H9 (cell line): ENCODE measurements at regions not wholly inside any gene's neighbourhood (a gene's known extent, or its start where the extent isn't known, plus 50 kb on each side); places are given as distances from the start of the nearest gene placed in this dataset.

ENCODE experiments used
- DNase-seq: peaks from one replicate; pipeline ENCODE4 v3.0.0-alpha.2; 2017
- H2AFZ ChIP-seq: one replicate; pipeline ENCODE4 v1.6.1; 2013; ENCODE audit warnings: mild to moderate bottlenecking, low read length, control low read depth, moderate library complexity
- H2AK5ac ChIP-seq: 2 replicates; pipeline ENCODE4 v1.6.1; 2013; ENCODE audit warnings: low read length, control low read depth, mixed read lengths; ENCODE audit not compliant: insufficient read length
- H2BK120ac ChIP-seq: one replicate; pipeline ENCODE4 v1.6.1; 2013; ENCODE audit warnings: low read depth, mild to moderate bottlenecking, low read length, control low read depth, inconsistent platforms; ENCODE audit not compliant: poor library complexity, severe bottlenecking
- H2BK12ac ChIP-seq: 2 replicates; pipeline ENCODE4 v1.6.1; 2013; ENCODE audit warnings: low read length, control low read depth, mixed read lengths, low read depth; ENCODE audit not compliant: insufficient read length
- H2BK15ac ChIP-seq: 2 replicates; pipeline ENCODE4 v1.6.1; 2013; ENCODE audit warnings: low read depth, low read length, control low read depth
- H2BK20ac ChIP-seq: one replicate; pipeline ENCODE4 v1.6.1; 2013; ENCODE audit warnings: low read depth, mild to moderate bottlenecking, low read length, control low read depth, inconsistent platforms; ENCODE audit not compliant: poor library complexity, severe bottlenecking
- H2BK5ac ChIP-seq: 2 replicates; pipeline ENCODE4 v1.6.1; 2013; ENCODE audit warnings: low read length, control low read depth, mixed read lengths; ENCODE audit not compliant: insufficient read length
- H3K14ac ChIP-seq: 2 replicates; pipeline ENCODE4 v1.6.1; 2013; ENCODE audit warnings: low read length, control low read depth; ENCODE audit not compliant: insufficient read depth
- H3K18ac ChIP-seq: 2 replicates; pipeline ENCODE4 v1.6.1; 2013; ENCODE audit warnings: low read depth, mild to moderate bottlenecking, mixed read lengths, low read length, control low read depth; ENCODE audit not compliant: insufficient read length
- H3K23ac ChIP-seq: 2 replicates; pipeline ENCODE4 v1.6.1; 2013; ENCODE audit warnings: low read length, control low read depth, mixed read lengths, low read depth; ENCODE audit not compliant: insufficient read length
- H3K23me2 ChIP-seq: 2 replicates; pipeline ENCODE4 v1.6.1; 2013; ENCODE audit warnings: low read depth, mild to moderate bottlenecking, mixed read lengths, low read length, control low read depth; ENCODE audit not compliant: insufficient read length, poor library complexity, severe bottlenecking
- H3K27ac ChIP-seq: 2 replicates; pipeline ENCODE4 v1.5.1; 2013; ENCODE audit warnings: low read length, control low read depth, mixed read lengths, low read depth; ENCODE audit not compliant: insufficient read length
- H3K27me3 ChIP-seq: 2 replicates; pipeline ENCODE4 v1.6.1; 2013; ENCODE audit warnings: low read length, control low read depth, inconsistent platforms; ENCODE audit not compliant: insufficient read depth
- H3K4ac ChIP-seq: 2 replicates; pipeline ENCODE4 v1.6.1; 2013; ENCODE audit warnings: low read depth, mild to moderate bottlenecking, control low read depth, inconsistent platforms, low read length, moderate library complexity
- H3K4me1 ChIP-seq: 2 replicates; pipeline ENCODE4 v1.6.1; 2013; ENCODE audit warnings: low read length, control low read depth, inconsistent platforms; ENCODE audit not compliant: insufficient read depth
- H3K4me2 ChIP-seq: 2 replicates; pipeline ENCODE4 v1.6.1; 2013; ENCODE audit warnings: low read length, control low read depth, mixed read lengths; ENCODE audit not compliant: insufficient read length, insufficient read depth
- H3K56ac ChIP-seq: 2 replicates; pipeline ENCODE4 v1.6.1; 2013; ENCODE audit warnings: low read depth, mild to moderate bottlenecking, mixed read lengths, low read length, control low read depth; ENCODE audit not compliant: insufficient read length
- H3K79me1 ChIP-seq: 2 replicates; pipeline ENCODE4 v1.6.1; 2013; ENCODE audit warnings: low read depth, mild to moderate bottlenecking, moderate library complexity, low read length, control low read depth, inconsistent platforms; ENCODE audit not compliant: insufficient read depth, poor library complexity, severe bottlenecking
- H3K79me2 ChIP-seq: 2 replicates; pipeline ENCODE4 v1.6.1; 2013; ENCODE audit warnings: low read length, control low read depth, inconsistent platforms; ENCODE audit not compliant: insufficient read depth
- H3K9ac ChIP-seq: 2 replicates; pipeline ENCODE4 v1.6.1; 2013; ENCODE audit warnings: low read length, control low read depth, mixed read lengths; ENCODE audit not compliant: insufficient read length; ENCODE audit errors: extremely low read depth
- H3K9me3 ChIP-seq: one replicate; pipeline ENCODE4 v1.6.1; 2013; ENCODE audit warnings: low read depth, low read length, inconsistent platforms; ENCODE audit not compliant: control insufficient read depth
- H3T11ph ChIP-seq: one replicate; pipeline ENCODE4 v1.6.1; 2013; ENCODE audit warnings: mild to moderate bottlenecking, low read length, control low read depth, inconsistent platforms
- H4K20me1 ChIP-seq: one replicate; pipeline ENCODE4 v1.6.1; 2013; ENCODE audit not compliant: control insufficient read depth, insufficient read length, insufficient read depth
- H4K5ac ChIP-seq: 2 replicates; pipeline ENCODE4 v1.6.1; 2013; ENCODE audit warnings: low read depth, mild to moderate bottlenecking, mixed read lengths, low read length, control low read depth; ENCODE audit not compliant: insufficient read length
- H4K8ac ChIP-seq: replicated peaks from 2 replicates; pipeline ENCODE4 v1.6.1; 2013; ENCODE audit warnings: low read length, control low read depth, mixed read lengths, low read depth; ENCODE audit not compliant: insufficient read length
- H4K91ac ChIP-seq: 2 replicates; pipeline ENCODE4 v1.6.1; 2013; ENCODE audit warnings: low read depth, mild to moderate bottlenecking, moderate library complexity, mixed read lengths, low read length, control low read depth; ENCODE audit not compliant: insufficient read length
- H3K27ac Mint-ChIP-seq, 3 experiments: 2 replicates in 2 of 3; 3 replicates in 1 of 3; pipeline ENCODE4 v1.8.0; 2020 to 2021; ENCODE audit warnings: mixed read lengths in 3 of 3, mild to moderate bottlenecking in 1 of 3, moderate library complexity in 1 of 3
- H3K27me3 Mint-ChIP-seq: 2 replicates; pipeline ENCODE4 v1.8.0; 2021; ENCODE audit warnings: low read depth, mild to moderate bottlenecking, moderate library complexity, mixed read lengths
- H3K36me3 Mint-ChIP-seq, 3 experiments: 2 replicates in 2 of 3; 3 replicates in 1 of 3; pipeline ENCODE4 v1.8.0; 2020 to 2021; ENCODE audit warnings: low read depth in 3 of 3, mixed read lengths in 3 of 3; ENCODE audit not compliant: insufficient read depth in 1 of 3
- H3K4me1 Mint-ChIP-seq, 2 experiments: 2 replicates each; pipeline ENCODE4 v1.8.0; 2020; ENCODE audit warnings: mixed read lengths in 2 of 2
- H3K4me3 Mint-ChIP-seq, 2 experiments: 2 replicates in 1 of 2; 3 replicates in 1 of 2; pipeline ENCODE4 v1.8.0; 2020 to 2021; ENCODE audit warnings: mild to moderate bottlenecking in 2 of 2, mixed read lengths in 2 of 2, moderate library complexity in 1 of 2
- H3K9me3 Mint-ChIP-seq, 2 experiments: 2 replicates in 1 of 2; 3 replicates in 1 of 2; pipeline ENCODE4 v1.8.0; 2020; ENCODE audit warnings: mild to moderate bottlenecking in 2 of 2, mixed read lengths in 2 of 2, moderate library complexity in 1 of 2
- WGBS: extraction: QIAGEN DNeasy Blood & Tissue Kit; methylation state at CpG from one replicate; pipeline ENCODE4 v1.1.7; 2013; ENCODE audit warnings: missing lambda C conversion rate, low lambda C conversion rate, mixed read lengths; ENCODE audit not compliant: insufficient read length; ENCODE audit errors: extremely low coverage; 5-methylcytosine and 5-hydroxymethylcytosine counted together
- TF ChIP-seq, protein P1 (sequence below): fragments of 200-600 bp; sonication (generic); conservative IDR thresholded peaks from 3 replicates; pipeline ENCODE4 v1.8.0; 2021; ENCODE audit warnings: antibody characterized with exemption, mild to moderate bottlenecking

DNA sequence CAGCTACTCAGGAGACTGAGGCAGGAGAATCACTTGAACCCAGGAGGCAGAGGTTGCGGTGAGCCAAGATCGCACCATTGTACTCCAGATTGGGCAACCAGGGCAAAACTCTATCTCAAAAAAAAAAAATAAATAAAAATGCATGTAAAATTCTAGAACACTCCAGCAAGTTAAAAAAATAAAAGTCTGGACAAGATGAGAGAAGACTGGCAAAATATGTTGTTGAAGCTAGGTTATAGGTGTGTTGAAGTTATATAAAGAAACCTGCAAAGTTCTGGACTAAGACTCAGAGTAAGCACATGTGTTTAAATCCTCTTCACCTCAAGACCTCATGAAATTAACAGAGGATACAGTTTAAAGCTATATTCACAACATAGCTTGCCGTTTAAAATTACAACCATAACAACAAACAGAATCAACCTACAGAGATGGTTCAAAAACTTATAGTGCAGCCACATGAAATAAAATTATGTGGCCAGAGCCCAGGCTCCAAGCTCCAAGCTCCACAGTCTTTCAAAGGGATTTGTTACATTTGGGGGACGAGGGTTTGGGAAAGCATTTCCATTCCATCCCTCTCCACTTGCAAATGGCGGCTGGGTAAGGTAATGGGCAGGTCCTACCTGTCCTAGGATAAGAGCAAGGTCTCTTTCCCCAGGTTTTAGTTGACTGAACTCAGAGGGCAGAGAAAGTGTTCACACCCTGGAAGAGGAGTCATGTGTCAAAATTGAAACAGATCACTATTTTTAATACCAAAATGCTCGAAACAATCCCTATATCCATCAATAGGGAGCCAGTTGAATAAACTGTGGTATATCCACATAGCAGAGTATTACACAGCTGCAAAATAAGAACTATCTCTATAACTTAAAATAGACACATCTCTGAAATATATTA, 59.9 kb upstream of the MYCN start:
- no peaks in the 10 kb centered on the region for H3K27me3 Mint-ChIP-seq
- H3T11ph ChIP-seq: no peak overlapping the region
- H3K4ac ChIP-seq: no peak overlapping the region
- TF ChIP-seq, protein P1, sequence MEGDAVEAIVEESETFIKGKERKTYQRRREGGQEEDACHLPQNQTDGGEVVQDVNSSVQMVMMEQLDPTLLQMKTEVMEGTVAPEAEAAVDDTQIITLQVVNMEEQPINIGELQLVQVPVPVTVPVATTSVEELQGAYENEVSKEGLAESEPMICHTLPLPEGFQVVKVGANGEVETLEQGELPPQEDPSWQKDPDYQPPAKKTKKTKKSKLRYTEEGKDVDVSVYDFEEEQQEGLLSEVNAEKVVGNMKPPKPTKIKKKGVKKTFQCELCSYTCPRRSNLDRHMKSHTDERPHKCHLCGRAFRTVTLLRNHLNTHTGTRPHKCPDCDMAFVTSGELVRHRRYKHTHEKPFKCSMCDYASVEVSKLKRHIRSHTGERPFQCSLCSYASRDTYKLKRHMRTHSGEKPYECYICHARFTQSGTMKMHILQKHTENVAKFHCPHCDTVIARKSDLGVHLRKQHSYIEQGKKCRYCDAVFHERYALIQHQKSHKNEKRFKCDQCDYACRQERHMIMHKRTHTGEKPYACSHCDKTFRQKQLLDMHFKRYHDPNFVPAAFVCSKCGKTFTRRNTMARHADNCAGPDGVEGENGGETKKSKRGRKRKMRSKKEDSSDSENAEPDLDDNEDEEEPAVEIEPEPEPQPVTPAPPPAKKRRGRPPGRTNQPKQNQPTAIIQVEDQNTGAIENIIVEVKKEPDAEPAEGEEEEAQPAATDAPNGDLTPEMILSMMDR: no peak
- no peak overlapping the region for H2BK5ac ChIP-seq
- H3K9ac ChIP-seq: no peak overlapping the region
- no peaks in the 10 kb centered on the region for H3K27me3 ChIP-seq
- H3K18ac ChIP-seq: no peak overlapping the region
- no peak overlapping the region for H3K14ac ChIP-seq
- H3K79me2 ChIP-seq: no peaks in the 10 kb centered on the region
- no peak overlapping the region for H2BK120ac ChIP-seq
- H3K23ac ChIP-seq: no peak overlapping the region
- H4K20me1 ChIP-seq: no peaks in the 10 kb centered on the region
- peaks cover 4% of the 10 kb centered on the region for H3K9me3 ChIP-seq
- no peak overlapping the region for H2BK20ac ChIP-seq
- no peak overlapping the region for H2AK5ac ChIP-seq
- H3K27ac Mint-ChIP-seq: no peak overlapping the region; a peak in 1 of 7 replicates
- WGBS: no CpG with 5 or more reads among the region's 6 CpGs
- no peak overlapping the region for H2BK12ac ChIP-seq
- H3K23me2 ChIP-seq: no peaks in the 10 kb centered on the region
- peaks cover 11 to 19% of the 10 kb centered on the region in 2 experiments for H3K9me3 Mint-ChIP-seq
- no peaks in the 10 kb centered on the region for H3K4me1 ChIP-seq
- H2AFZ ChIP-seq: no peak overlapping the region
- peaks cover 4 to 8% of the 10 kb centered on the region in 2 experiments for H3K4me1 Mint-ChIP-seq
- H3K27ac ChIP-seq: no peak overlapping the region
- H3K4me2 ChIP-seq: no peak overlapping the region
- H2BK15ac ChIP-seq: no peak overlapping the region
- no peak for DNase-seq
- H3K36me3 Mint-ChIP-seq: peaks cover 0 to 7% (median 4%) of the 10 kb centered on the region in 3 experiments; a peak in 3 of 7 replicates
- no peak overlapping the region for H3K4me3 Mint-ChIP-seq
- no peaks in the 10 kb centered on the region for H3K79me1 ChIP-seq
- no peak overlapping the region for H4K91ac ChIP-seq
- H4K8ac ChIP-seq: no peak overlapping the region
- H3K56ac ChIP-seq: no peak overlapping the region
- no peak overlapping the region for H4K5ac ChIP-seq
